Tibial nerve (tissue), 4 donors: ENCODE measurements at regions not wholly inside any gene's neighbourhood (a gene's known extent, or its start where the extent isn't known, plus 50 kb on each side); places are given as distances from the start of the nearest gene placed in this dataset.
A peak's percentile ranks its signal among the peaks of the same experiment; 100 is the strongest.

Source experiments
- DNase-seq, 2 donors: peaks; one replicate each; pipeline ENCODE4 v3.0.0-alpha.2; 2019; ENCODE audit warnings: low spot score in 2 of 2
- H3K27ac ChIP-seq, 4 donors: fragments of 200-600 bp; sonication (generic) in 3 of 4; one replicate each; pipeline ENCODE4 v1.5.1; 2017 to 2019; ENCODE audit warnings: mild to moderate bottlenecking in 1 of 4
- H3K27me3 ChIP-seq, 2 donors: fragments of 200-600 bp; sonication (generic) in 1 of 2; one replicate each; pipeline versions ENCODE4 v1.5.1 to v1.6.0; 2017 to 2019
- H3K36me3 ChIP-seq, 3 donors: fragments of 200-600 bp; sonication (generic); one replicate each; pipeline ENCODE4 v1.5.1; 2018 to 2019
- H3K4me1 ChIP-seq, 4 donors: fragments of 200-600 bp; sonication (generic) in 3 of 4; one replicate each; pipeline ENCODE4 v1.5.1; 2017 to 2019
- H3K4me3 ChIP-seq, 4 donors: fragments of 200-600 bp; sonication (generic) in 3 of 4; one replicate each; pipeline ENCODE4 v1.5.1; 2017 to 2019; ENCODE audit warnings: mild to moderate bottlenecking in 1 of 4, moderate library complexity in 1 of 4
- H3K9me3 ChIP-seq, 4 donors: fragments of 200-600 bp; sonication (generic) in 3 of 4; one replicate each; pipeline ENCODE4 v1.5.1; 2017 to 2019
- EP300 ChIP-seq, 2 donors: sonication (generic); formaldehyde crosslinking; IDR thresholded peaks; one replicate each; pipeline ENCODE4 v1.6.1; 2017; ENCODE audit warnings: antibody characterized with exemption in 2 of 2, mild to moderate bottlenecking in 1 of 2
- POLR2A ChIP-seq, 2 donors: fragments of 450-650 bp; IDR thresholded peaks; one replicate each; pipeline ENCODE4 v1.6.1; 2017; ENCODE audit warnings: antibody characterized with exemption in 2 of 2, mild to moderate bottlenecking in 2 of 2, moderate library complexity in 2 of 2
- whole genome bisulfite sequencing, 2 donors: methylation state at CpG; one replicate each; pipeline ENCODE4 v1.1.5; 2018; 5-methylcytosine and 5-hydroxymethylcytosine counted together
- TF ChIP-seq, protein P1 (sequence below), 5 experiments: fragments of 200-600 bp in 3 of 5; fragments of 450-650 bp in 2 of 5; sonication (generic) in 3 of 5; IDR thresholded peaks; one replicate each; pipeline ENCODE4 v1.5.1; 2016 to 2019; ENCODE audit warnings: antibody characterized with exemption in 5 of 5, mild to moderate bottlenecking in 3 of 5, moderate library complexity in 2 of 5

GRCh38 chr1:94654919-94655318, 113.4 kb upstream of the F3 start:
- Histone ChIP-seq H3K27ac (peak overlapping the region in 2 of 4 donors; percentile 33 to 66), H3K27me3 (no peaks in the 10 kb centered on the region), H3K36me3 (no peaks in the 10 kb centered on the region), H3K9me3 (no peaks in the 10 kb centered on the region), H3K4me3 (no peak overlapping the region), H3K4me1 (peaks cover 0 to 15% (median 0%) of the 10 kb centered on the region in 4 donors)
- TF ChIP-seq, protein P1, sequence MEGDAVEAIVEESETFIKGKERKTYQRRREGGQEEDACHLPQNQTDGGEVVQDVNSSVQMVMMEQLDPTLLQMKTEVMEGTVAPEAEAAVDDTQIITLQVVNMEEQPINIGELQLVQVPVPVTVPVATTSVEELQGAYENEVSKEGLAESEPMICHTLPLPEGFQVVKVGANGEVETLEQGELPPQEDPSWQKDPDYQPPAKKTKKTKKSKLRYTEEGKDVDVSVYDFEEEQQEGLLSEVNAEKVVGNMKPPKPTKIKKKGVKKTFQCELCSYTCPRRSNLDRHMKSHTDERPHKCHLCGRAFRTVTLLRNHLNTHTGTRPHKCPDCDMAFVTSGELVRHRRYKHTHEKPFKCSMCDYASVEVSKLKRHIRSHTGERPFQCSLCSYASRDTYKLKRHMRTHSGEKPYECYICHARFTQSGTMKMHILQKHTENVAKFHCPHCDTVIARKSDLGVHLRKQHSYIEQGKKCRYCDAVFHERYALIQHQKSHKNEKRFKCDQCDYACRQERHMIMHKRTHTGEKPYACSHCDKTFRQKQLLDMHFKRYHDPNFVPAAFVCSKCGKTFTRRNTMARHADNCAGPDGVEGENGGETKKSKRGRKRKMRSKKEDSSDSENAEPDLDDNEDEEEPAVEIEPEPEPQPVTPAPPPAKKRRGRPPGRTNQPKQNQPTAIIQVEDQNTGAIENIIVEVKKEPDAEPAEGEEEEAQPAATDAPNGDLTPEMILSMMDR (IDR thresholded peaks at IDR 0.05), result no peak
- TF ChIP-seq POLR2A (IDR thresholded peaks at IDR 0.05), result no peak
- no peak for TF ChIP-seq EP300 (IDR thresholded peaks at IDR 0.05)
- 81 to 95% methylated on average over 4 of the region's 4 CpGs for WGBS, 2 donors
- DNase-seq, result no peak

DNA sequence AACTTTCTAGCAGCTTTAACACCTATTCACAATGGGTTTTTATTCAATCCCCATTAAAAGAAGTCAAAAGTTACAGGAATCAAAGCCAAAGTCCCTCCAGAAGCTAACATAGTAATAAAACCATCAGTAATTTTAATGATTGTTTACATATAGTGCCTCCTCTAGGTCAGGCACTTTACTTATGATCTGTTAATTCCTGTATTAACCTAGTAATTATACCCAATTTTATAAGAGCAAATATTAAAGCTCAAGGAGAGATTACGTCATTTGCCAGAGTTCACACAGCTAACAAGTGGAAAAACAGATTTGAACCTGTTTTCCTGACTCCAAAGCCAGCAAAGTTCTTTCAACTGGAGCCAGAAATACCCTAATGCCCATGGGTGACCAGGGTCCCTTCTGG, 112.9 kb upstream of the F3 start:
- H3K36me3 ChIP-seq, result no peaks in the 10 kb centered on the region
- TF ChIP-seq, protein P1 (IDR thresholded peaks at IDR 0.05), result no peak
- no peak for TF ChIP-seq POLR2A (IDR thresholded peaks at IDR 0.05)
- no peak for TF ChIP-seq EP300 (IDR thresholded peaks at IDR 0.05)
- DNase-seq, result no peak
- H3K9me3 ChIP-seq, result no peaks in the 10 kb centered on the region
- no peak overlapping the region for H3K4me3 ChIP-seq
- H3K4me1 ChIP-seq, result peaks cover 0 to 15% (median 0%) of the 10 kb centered on the region in 4 donors
- peak overlapping the region in 2 of 4 donors; percentile 57 to 66 for H3K27ac ChIP-seq
- no peaks in the 10 kb centered on the region for H3K27me3 ChIP-seq
- WGBS, 2 donors, result 77 to 78% methylated on average over 1 of the region's 1 CpG

GRCh38 chr1:94654031-94654430, 112.5 kb upstream of the F3 start:
- 67 to 68% methylated on average over 1 of the region's 1 CpG for WGBS, 2 donors
- peaks cover 0 to 15% (median 0%) of the 10 kb centered on the region in 4 donors for H3K4me1 ChIP-seq
- H3K4me3 ChIP-seq, result no peak overlapping the region
- H3K27ac ChIP-seq, result peak overlapping the region in 2 of 4 donors; percentile 57 to 66
- DNase-seq, result no peak
- no peaks in the 10 kb centered on the region for H3K36me3 ChIP-seq
- H3K9me3 ChIP-seq, result no peaks in the 10 kb centered on the region
- TF ChIP-seq, protein P1 (IDR thresholded peaks at IDR 0.05), result no peak
- no peaks in the 10 kb centered on the region for H3K27me3 ChIP-seq

GRCh38 chr1:94653454-94653853, 111.9 kb upstream of the F3 start:
- Histone ChIP-seq H3K9me3 (no peaks in the 10 kb centered on the region), H3K27ac (no peak overlapping the region), H3K4me3 (no peak overlapping the region), H3K27me3 (no peaks in the 10 kb centered on the region), H3K36me3 (no peaks in the 10 kb centered on the region), H3K4me1 (peaks cover 0 to 21% (median 5%) of the 10 kb centered on the region in 4 donors)
- WGBS, 2 donors, result 79 to 88% methylated on average over 3 of the region's 3 CpGs
- TF ChIP-seq, protein P1 (IDR thresholded peaks at IDR 0.05), result no peak
- TF ChIP-seq POLR2A (IDR thresholded peaks at IDR 0.05) (no peak), EP300 (IDR thresholded peaks at IDR 0.05) (no peak)
- DNase-seq, result no peak

GRCh38 chr1:94651076-94651475, 109.5 kb upstream of the F3 start:
- no peak overlapping the region for H3K27ac ChIP-seq
- 90 to 94% methylated on average over 2 of the region's 2 CpGs for WGBS, 2 donors
- DNase-seq, result no peak
- no peaks in the 10 kb centered on the region for H3K9me3 ChIP-seq
- peaks cover 0 to 27% (median 7%) of the 10 kb centered on the region in 4 donors for H3K4me1 ChIP-seq
- H3K4me3 ChIP-seq, result no peak overlapping the region
- TF ChIP-seq, protein P1 (IDR thresholded peaks at IDR 0.05), result no peak
- TF ChIP-seq EP300 (IDR thresholded peaks at IDR 0.05) (no peak), POLR2A (IDR thresholded peaks at IDR 0.05) (no peak)
- no peaks in the 10 kb centered on the region for H3K36me3 ChIP-seq
- no peaks in the 10 kb centered on the region for H3K27me3 ChIP-seq
